A549 (cell line): ENCODE measurements at regions not wholly inside any gene's neighbourhood (a gene's known extent, or its start where the extent isn't known, plus 50 kb on each side); places are given as distances from the start of the nearest gene placed in this dataset.

Experiments
- ATAC-seq, 2 experiments: fragments of 200-7000 bp in 1 of 2; fragments of >200 bp in 1 of 2; cut with Nextera tagmentation in 1 of 2; cut with Tn5 transposase in 1 of 2; 3 replicates each; pipeline versions ENCODE4 v1.8.0 to v1.9.1; 2018 to 2020; ENCODE audit warnings: mild to moderate bottlenecking in 1 of 2, moderate library complexity in 1 of 2
- CTCF ChIA-PET: fragments of 300-600 bp; sonication (Branson Sonifier 250); formaldehyde crosslinking; extraction: SDS; loops from one replicate; lab custom pipeline; 2021; ENCODE audit warnings: antibody characterized with exemption, inconsistent platforms; lab: Yijun Ruan, JAX
- POLR2A ChIA-PET: fragments of 350-600 bp; formaldehyde crosslinking; extraction: SDS; loops from one replicate; lab custom pipeline; 2021; ENCODE audit warnings: antibody characterized with exemption, inconsistent platforms; lab: Yijun Ruan, JAX
- DNase-seq, 2 experiments: peaks; one replicate each; pipeline versions ENCODE4 v3.0.0 to v3.0.0-alpha.2; 2011 to 2016; ENCODE audit warnings: low read depth in 1 of 2, low spot score in 1 of 2
- FAIRE-seq: peaks from 2 replicates; lab custom pipeline; 2011; peaks lifted over from hg19 to GRCh38; lab: Jason Lieb, UNC
- H3K27ac ChIP-seq, 2 experiments: fragments of >200 bp; sonication (Bioruptor Twin); formaldehyde crosslinking; 3 replicates each; pipeline ENCODE4 v1.5.1; 2016 to 2017
- H3K4me1 ChIP-seq: fragments of >200 bp; sonication (Bioruptor Twin); formaldehyde crosslinking; 3 replicates; pipeline ENCODE4 v1.6.1; 2016
- H3K4me2 ChIP-seq: fragments of >200 bp; sonication (Bioruptor Twin); formaldehyde crosslinking; 3 replicates; pipeline ENCODE4 v1.6.1; 2016
- H3K4me3 ChIP-seq: fragments of >200 bp; sonication (Bioruptor Twin); formaldehyde crosslinking; 3 replicates; pipeline ENCODE4 v1.5.1; 2016
- H3K9me3 ChIP-seq: fragments of >200 bp; sonication (Bioruptor Twin); formaldehyde crosslinking; 3 replicates; pipeline ENCODE4 v1.6.1; 2016
- ATOH8 ChIP-seq: fragments of 250-450 bp; sonication (Bioruptor Pico); IDR thresholded peaks from 2 replicates; pipeline ENCODE4 v1.5.0; 2020; ENCODE audit warnings: low read depth, mild to moderate bottlenecking, moderate library complexity
- BCL3 ChIP-seq: fragments of >200 bp; sonication (Bioruptor Twin); formaldehyde crosslinking; IDR thresholded peaks from 3 replicates; pipeline ENCODE4 v1.6.1; 2016
- CEBPB ChIP-seq, 2 experiments: fragments of >200 bp in 1 of 2; sonication (Bioruptor Twin) in 1 of 2; formaldehyde crosslinking in 1 of 2; IDR thresholded peaks; 2 replicates each; pipeline ENCODE4 v1.6.1; 2012 to 2016
- CHD2 ChIP-seq: fragments of 150-350 bp; IDR thresholded peaks from 2 replicates; pipeline ENCODE4 v1.6.1; 2014; ENCODE audit warnings: low read length; ENCODE audit not compliant: partially characterized antibody
- EHF ChIP-seq: fragments of 250-450 bp; sonication (Bioruptor Pico); IDR thresholded peaks from 2 replicates; pipeline ENCODE4 v1.5.0; 2020; ENCODE audit warnings: mild to moderate bottlenecking
- ESRRA ChIP-seq: fragments of 150-350 bp; IDR thresholded peaks from 2 replicates; pipeline ENCODE4 v1.6.1; 2014; ENCODE audit warnings: mild to moderate bottlenecking, low read length, borderline replicate concordance
- FOXS1 ChIP-seq: fragments of 250-450 bp; sonication (Bioruptor Pico); IDR thresholded peaks from 2 replicates; pipeline ENCODE4 v1.5.0; 2020; ENCODE audit warnings: mild to moderate bottlenecking, moderate library complexity
- HOXB13 ChIP-seq: fragments of 250-450 bp; sonication (Bioruptor Pico); IDR thresholded peaks from 2 replicates; pipeline ENCODE4 v1.5.0; 2020; ENCODE audit warnings: low read depth, mild to moderate bottlenecking, moderate library complexity
- HOXB5 ChIP-seq: fragments of 250-450 bp; sonication (Bioruptor Pico); IDR thresholded peaks from 2 replicates; pipeline ENCODE4 v1.5.0; 2020; ENCODE audit warnings: mild to moderate bottlenecking, moderate library complexity
- JUN ChIP-seq, 2 experiments: fragments of >200 bp; sonication (Bioruptor Twin); formaldehyde crosslinking; IDR thresholded peaks; 2 replicates in 1 of 2; 3 replicates in 1 of 2; pipeline ENCODE4 v1.6.1; 2016 to 2017
- KDM1A ChIP-seq: fragments of 200-600 bp; sonication (generic); IDR thresholded peaks from 2 replicates; pipeline ENCODE4 v1.6.1; 2016; ENCODE audit warnings: low read depth, mild to moderate bottlenecking
- MAFK ChIP-seq: fragments of 450-650 bp; IDR thresholded peaks from 2 replicates; pipeline ENCODE4 v1.6.1; 2014; ENCODE audit not compliant: partially characterized antibody
- MYC ChIP-seq: IDR thresholded peaks from 2 replicates; pipeline ENCODE4 v1.6.1; 2012; ENCODE audit warnings: mild to moderate bottlenecking, inconsistent platforms, low read length, improper control_type of control experiment, borderline replicate concordance
- NFE2L2 ChIP-seq: fragments of 150-350 bp; conservative IDR thresholded peaks from 2 replicates; pipeline ENCODE4 v1.6.1; 2014; ENCODE audit warnings: low read length
- NR3C1 ChIP-seq: fragments of >200 bp; sonication (Bioruptor Twin); formaldehyde crosslinking; IDR thresholded peaks from 3 replicates; pipeline ENCODE4 v1.6.1; 2017
- PHF8 ChIP-seq: fragments of 200-600 bp; sonication (generic); IDR thresholded peaks from 2 replicates; pipeline ENCODE4 v1.6.1; 2016; ENCODE audit warnings: low read depth, mild to moderate bottlenecking, antibody characterized with exemption, moderate library complexity, borderline replicate concordance
- USF2 ChIP-seq: fragments of 450-650 bp; IDR thresholded peaks from 2 replicates; pipeline ENCODE4 v1.6.1; 2014; ENCODE audit warnings: antibody characterized with exemption
- ZFP36 ChIP-seq: fragments of 450-650 bp; IDR thresholded peaks from 2 replicates; pipeline ENCODE4 v1.6.1; 2014; ENCODE audit warnings: borderline replicate concordance; ENCODE audit not compliant: partially characterized antibody
- ZNF302 ChIP-seq: fragments of 250-450 bp; sonication (Bioruptor Pico); IDR thresholded peaks from 2 replicates; pipeline ENCODE4 v1.9.0; 2021; ENCODE audit warnings: inconsistent platforms, mild to moderate bottlenecking, moderate library complexity
- ZSCAN20 ChIP-seq: fragments of 250-450 bp; sonication (Bioruptor Pico); IDR thresholded peaks from 2 replicates; pipeline ENCODE4 v1.8.0; 2022; ENCODE audit warnings: mild to moderate bottlenecking, moderate library complexity
- WGBS: methylation state at CpG from one replicate; pipeline ENCODE4 v1.1.6; 2017; ENCODE audit errors: missing lambda C conversion rate; 5-methylcytosine and 5-hydroxymethylcytosine counted together
- TF ChIP-seq, protein P1 (sequence below): fragments of >200 bp; sonication (Bioruptor Twin); formaldehyde crosslinking; IDR thresholded peaks from 3 replicates; pipeline ENCODE4 v1.5.1; 2016
- TF ChIP-seq, protein P2 (sequence below): fragments of >200 bp; sonication (Bioruptor Twin); formaldehyde crosslinking; IDR thresholded peaks from 2 replicates; pipeline ENCODE4 v1.6.1; 2016
- TF ChIP-seq, protein P3 (sequence below): IDR thresholded peaks from 2 replicates; pipeline ENCODE4 v1.6.1; 2012
- TF ChIP-seq, protein P4 (sequence below): IDR thresholded peaks from 2 replicates; pipeline ENCODE4 v1.6.1; 2012

GRCh38 chr5:74506119-74506518 is 134.4 kb downstream of the ENC1 start:
- no peak overlapping the region for H3K27ac ChIP-seq
- no peak overlapping the region for H3K4me3 ChIP-seq
- 79% methylated on average over 8 of the region's 8 CpGs for WGBS
- CTCF ChIA-PET = interaction anchor here (2.2 kb wide), 1 partner anchor 12 kb away, joined by 6 read pairs; no protein-coding TSS in a partner anchor
- TF ChIP-seq BCL3 (no peak), ESRRA (no peak), JUN (IDR thresholded peaks at IDR 0.05) (no peak), EHF (CRISPR knock-in tag) (no peak), HOXB5 (no peak), USF2 (no peak), MYC (no peak), HOXB13 (CRISPR knock-in tag) (no peak)
- TF ChIP-seq, protein P1, sequence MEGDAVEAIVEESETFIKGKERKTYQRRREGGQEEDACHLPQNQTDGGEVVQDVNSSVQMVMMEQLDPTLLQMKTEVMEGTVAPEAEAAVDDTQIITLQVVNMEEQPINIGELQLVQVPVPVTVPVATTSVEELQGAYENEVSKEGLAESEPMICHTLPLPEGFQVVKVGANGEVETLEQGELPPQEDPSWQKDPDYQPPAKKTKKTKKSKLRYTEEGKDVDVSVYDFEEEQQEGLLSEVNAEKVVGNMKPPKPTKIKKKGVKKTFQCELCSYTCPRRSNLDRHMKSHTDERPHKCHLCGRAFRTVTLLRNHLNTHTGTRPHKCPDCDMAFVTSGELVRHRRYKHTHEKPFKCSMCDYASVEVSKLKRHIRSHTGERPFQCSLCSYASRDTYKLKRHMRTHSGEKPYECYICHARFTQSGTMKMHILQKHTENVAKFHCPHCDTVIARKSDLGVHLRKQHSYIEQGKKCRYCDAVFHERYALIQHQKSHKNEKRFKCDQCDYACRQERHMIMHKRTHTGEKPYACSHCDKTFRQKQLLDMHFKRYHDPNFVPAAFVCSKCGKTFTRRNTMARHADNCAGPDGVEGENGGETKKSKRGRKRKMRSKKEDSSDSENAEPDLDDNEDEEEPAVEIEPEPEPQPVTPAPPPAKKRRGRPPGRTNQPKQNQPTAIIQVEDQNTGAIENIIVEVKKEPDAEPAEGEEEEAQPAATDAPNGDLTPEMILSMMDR = no peak
- ATAC-seq (no peak), DNase-seq (no peak), FAIRE-seq (no peak)
- POLR2A ChIA-PET = no interaction called here
- no peaks in the 10 kb centered on the region for H3K9me3 ChIP-seq
- no peaks in the 10 kb centered on the region for H3K4me1 ChIP-seq
- H3K4me2 ChIP-seq = no peak overlapping the region

GRCh38 chr5:74504463-74504862 is 136.1 kb downstream of the ENC1 start:
- ChIA-PET CTCF (no interaction called here), POLR2A (no interaction called here)
- H3K27ac ChIP-seq = no peak overlapping the region
- no peak for DNase-seq
- H3K9me3 ChIP-seq = no peaks in the 10 kb centered on the region
- H3K4me2 ChIP-seq = no peak overlapping the region
- ATAC-seq = no peak
- no peak for FAIRE-seq
- TF ChIP-seq NR3C1 (no peak), NFE2L2 (no peak)
- 83% methylated on average over 3 of the region's 3 CpGs for WGBS
- peaks cover 10% of the 10 kb centered on the region for H3K4me1 ChIP-seq
- H3K4me3 ChIP-seq = no peak overlapping the region

- Histone ChIP-seq H3K4me2 (no peak overlapping the region), H3K27ac (no peak overlapping the region), H3K4me1 (peaks cover 16% of the 10 kb centered on the region), H3K4me3 (no peak overlapping the region), H3K9me3 (no peaks in the 10 kb centered on the region)
- WGBS = 72% methylated on average over 3 of the region's 3 CpGs
- DNase-seq (no peak), FAIRE-seq (no peak), ATAC-seq (no peak)
- ChIA-PET POLR2A (no interaction called here), CTCF (no interaction called here)
- TF ChIP-seq, protein P2, sequence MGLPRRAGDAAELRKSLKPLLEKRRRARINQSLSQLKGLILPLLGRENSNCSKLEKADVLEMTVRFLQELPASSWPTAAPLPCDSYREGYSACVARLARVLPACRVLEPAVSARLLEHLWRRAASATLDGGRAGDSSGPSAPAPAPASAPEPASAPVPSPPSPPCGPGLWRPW = no peak
- TF ChIP-seq, protein P1 = no peak
- TF ChIP-seq CHD2 = no peak
- TF ChIP-seq ZNF302 (CRISPR knock-in tag) = no peak
- no peak for TF ChIP-seq ESRRA
- no peak for TF ChIP-seq ZSCAN20 (CRISPR knock-in tag)
- TF ChIP-seq ZFP36 = no peak
- TF ChIP-seq, protein P3, sequence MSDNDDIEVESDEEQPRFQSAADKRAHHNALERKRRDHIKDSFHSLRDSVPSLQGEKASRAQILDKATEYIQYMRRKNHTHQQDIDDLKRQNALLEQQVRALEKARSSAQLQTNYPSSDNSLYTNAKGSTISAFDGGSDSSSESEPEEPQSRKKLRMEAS = no peak
- TF ChIP-seq, protein P4, sequence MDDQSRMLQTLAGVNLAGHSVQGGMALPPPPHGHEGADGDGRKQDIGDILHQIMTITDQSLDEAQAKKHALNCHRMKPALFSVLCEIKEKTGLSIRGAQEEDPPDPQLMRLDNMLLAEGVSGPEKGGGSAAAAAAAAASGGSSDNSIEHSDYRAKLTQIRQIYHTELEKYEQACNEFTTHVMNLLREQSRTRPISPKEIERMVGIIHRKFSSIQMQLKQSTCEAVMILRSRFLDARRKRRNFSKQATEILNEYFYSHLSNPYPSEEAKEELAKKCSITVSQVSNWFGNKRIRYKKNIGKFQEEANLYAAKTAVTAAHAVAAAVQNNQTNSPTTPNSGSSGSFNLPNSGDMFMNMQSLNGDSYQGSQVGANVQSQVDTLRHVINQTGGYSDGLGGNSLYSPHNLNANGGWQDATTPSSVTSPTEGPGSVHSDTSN = no peak
- TF ChIP-seq CEBPB (IDR thresholded peaks at IDR 0.05) = no peak
- no peak for TF ChIP-seq KDM1A
- no peak for TF ChIP-seq ATOH8 (CRISPR knock-in tag)
- TF ChIP-seq PHF8 = no peak
- TF ChIP-seq USF2 = no peak
- TF ChIP-seq MAFK = no peak
- no peak for TF ChIP-seq FOXS1 (CRISPR knock-in tag)
Observed at GRCh38 chr5:74502479-74502950, 138.0 kb downstream of the ENC1 start.
